IPS-20b (cell line): ENCODE measurements at regions not wholly inside any gene's neighbourhood (a gene's known extent, or its start where the extent isn't known, plus 50 kb on each side); places are given as distances from the start of the nearest gene placed in this dataset.

Experiments used
- H3K27ac ChIP-seq: one replicate; pipeline ENCODE4 v1.5.1; 2013; ENCODE audit warnings: low read length
- H3K27me3 ChIP-seq: 2 replicates; pipeline ENCODE4 v1.6.1; 2013; ENCODE audit warnings: mild to moderate bottlenecking, low read length, inconsistent platforms; ENCODE audit not compliant: insufficient read depth
- H3K36me3 ChIP-seq: 2 replicates; pipeline ENCODE4 v1.6.1; 2013; ENCODE audit warnings: low read depth, mild to moderate bottlenecking, inconsistent platforms, low read length, moderate library complexity; ENCODE audit not compliant: insufficient read depth
- H3K4me1 ChIP-seq: 2 replicates; pipeline ENCODE4 v1.6.1; 2013; ENCODE audit warnings: mild to moderate bottlenecking, control low read depth, inconsistent platforms, low read length, moderate library complexity; ENCODE audit not compliant: insufficient read depth
- H3K4me3 ChIP-seq: 2 replicates; pipeline ENCODE4 v1.5.1; 2013; ENCODE audit warnings: mild to moderate bottlenecking, low read length, inconsistent platforms
- H3K9ac ChIP-seq: 2 replicates; pipeline ENCODE4 v1.6.1; 2013; ENCODE audit warnings: low read depth, mild to moderate bottlenecking, inconsistent platforms, low read length, moderate library complexity
- H3K9me3 ChIP-seq: 2 replicates; pipeline ENCODE4 v1.6.1; 2013; ENCODE audit warnings: mild to moderate bottlenecking, low read depth, low read length, inconsistent platforms; ENCODE audit not compliant: insufficient read depth

DNA sequence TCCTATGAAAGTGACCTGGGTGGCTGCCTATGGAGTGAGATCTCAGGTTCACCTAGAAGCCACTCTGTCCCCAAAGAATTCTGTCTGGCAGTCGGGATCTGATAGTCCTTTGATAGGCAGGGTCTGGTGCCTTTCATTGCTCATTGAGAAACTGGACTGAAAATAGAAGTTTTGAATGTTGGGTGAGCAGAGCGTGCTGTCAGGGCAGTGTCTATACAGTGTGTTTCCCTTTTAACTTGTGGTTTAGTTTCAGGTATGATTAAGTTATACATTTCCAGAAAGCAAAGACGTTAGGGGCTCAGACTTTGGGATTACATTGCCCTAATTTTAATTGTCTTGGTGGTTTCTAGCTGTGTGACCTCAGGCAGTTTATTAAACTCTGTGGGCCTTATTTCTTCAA lies 111.3 kb upstream of the PAX6 start:
- Histone ChIP-seq H3K9me3 (no peaks in the 10 kb centered on the region), H3K9ac (no peak overlapping the region), H3K4me3 (no peak overlapping the region), H3K36me3 (no peaks in the 10 kb centered on the region), H3K4me1 (no peaks in the 10 kb centered on the region), H3K27ac (no peak overlapping the region), H3K27me3 (no peaks in the 10 kb centered on the region)

DNA sequence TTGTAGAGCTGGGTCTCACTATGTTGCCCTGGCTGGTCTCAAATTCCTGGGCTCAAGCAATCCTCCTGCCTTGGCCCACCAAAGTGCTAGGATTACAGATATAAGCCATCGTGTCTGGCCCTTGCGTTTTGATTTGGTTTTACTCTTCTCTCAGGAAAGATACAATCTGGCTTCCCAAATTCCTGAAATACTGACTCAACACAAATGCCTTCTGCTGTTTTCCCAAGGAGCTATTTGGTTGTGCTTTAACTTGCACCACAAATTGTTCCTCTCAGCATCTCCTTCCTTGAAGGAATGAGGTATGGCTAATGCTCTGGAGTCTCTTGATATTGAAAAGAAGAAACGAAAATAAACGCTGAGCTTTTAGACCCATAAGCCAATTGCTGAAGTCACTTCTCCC lies 110.0 kb upstream of the PAX6 start:
- H3K27me3 ChIP-seq, result no peaks in the 10 kb centered on the region
- H3K4me1 ChIP-seq, result no peaks in the 10 kb centered on the region
- H3K4me3 ChIP-seq, result no peak overlapping the region
- no peak overlapping the region for H3K9ac ChIP-seq
- H3K36me3 ChIP-seq, result no peaks in the 10 kb centered on the region
- no peaks in the 10 kb centered on the region for H3K9me3 ChIP-seq
- H3K27ac ChIP-seq, result no peak overlapping the region

DNA sequence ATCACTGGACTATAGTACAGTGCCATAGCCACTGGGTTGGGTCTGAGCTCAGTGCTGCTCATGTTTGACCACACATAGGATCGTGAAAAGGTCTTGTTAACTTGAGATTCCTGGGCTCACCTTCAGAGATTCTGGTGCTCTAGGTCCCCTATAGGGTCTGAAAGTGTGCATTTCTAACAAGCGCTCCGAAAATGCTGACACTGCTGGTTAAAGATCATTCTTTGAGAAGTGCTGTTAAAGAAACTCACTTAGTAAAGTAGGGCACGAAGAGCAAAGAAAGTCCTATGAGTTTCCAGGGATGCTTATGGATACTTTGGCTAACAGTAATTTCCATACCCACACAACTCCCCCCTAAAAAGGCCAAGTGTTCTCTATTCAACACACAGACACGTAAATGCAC lies 108.1 kb upstream of the PAX6 start:
- no peaks in the 10 kb centered on the region for H3K4me1 ChIP-seq
- H3K27ac ChIP-seq, result no peak overlapping the region
- H3K9me3 ChIP-seq, result no peaks in the 10 kb centered on the region
- H3K9ac ChIP-seq, result no peak overlapping the region
- no peaks in the 10 kb centered on the region; the same call in 1 of the 2 replicates for H3K27me3 ChIP-seq
- no peaks in the 10 kb centered on the region for H3K36me3 ChIP-seq
- no peak overlapping the region for H3K4me3 ChIP-seq

DNA sequence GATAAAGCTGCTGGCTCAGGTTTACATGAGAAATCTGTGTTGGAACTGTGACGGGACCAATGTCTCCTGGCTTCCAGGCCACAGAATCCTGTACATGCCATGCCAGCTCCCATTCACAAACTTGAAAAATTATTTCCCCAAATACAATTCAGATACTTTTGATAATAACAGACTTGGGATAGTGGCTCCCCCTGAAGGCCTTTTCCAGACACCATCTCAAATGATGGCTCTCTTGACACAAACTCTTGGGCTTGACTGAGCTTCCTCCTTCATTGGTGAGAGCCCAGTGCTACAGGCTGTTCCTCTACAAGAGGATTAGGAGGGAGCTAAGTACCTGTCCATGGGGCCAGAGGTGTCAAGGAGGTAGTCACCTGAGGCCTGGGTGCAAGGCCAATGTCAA lies 104.7 kb upstream of the PAX6 start:
- Histone ChIP-seq H3K4me3 (no peak overlapping the region), H3K36me3 (no peaks in the 10 kb centered on the region), H3K27me3 (no peaks in the 10 kb centered on the region; the same call in 1 of the 2 replicates), H3K9ac (no peak overlapping the region), H3K4me1 (no peaks in the 10 kb centered on the region), H3K27ac (no peak overlapping the region), H3K9me3 (no peaks in the 10 kb centered on the region)

DNA sequence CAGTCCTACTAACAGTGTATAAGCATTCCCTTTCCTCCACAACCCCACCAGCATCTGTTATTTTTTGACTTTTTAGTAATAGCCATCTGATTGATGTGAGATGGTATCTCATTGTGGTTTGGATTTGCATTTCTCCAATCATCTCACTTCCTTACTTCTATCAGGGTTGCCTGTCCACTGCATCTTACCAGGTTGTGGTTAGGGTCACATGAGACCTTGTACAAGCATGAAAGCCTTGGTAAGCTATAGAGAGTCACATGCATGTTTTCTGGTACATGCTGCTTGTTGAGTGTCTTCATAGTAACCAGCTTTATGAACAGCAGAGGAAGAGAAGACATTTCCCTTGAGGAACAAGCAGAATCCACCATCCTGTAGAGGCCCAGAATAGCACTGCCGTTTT lies 102.9 kb upstream of the PAX6 start:
- no peak overlapping the region for H3K9ac ChIP-seq
- no peaks in the 10 kb centered on the region for H3K4me1 ChIP-seq
- H3K27ac ChIP-seq, result no peak overlapping the region
- H3K27me3 ChIP-seq, result no peaks in the 10 kb centered on the region; the same call in 1 of the 2 replicates
- H3K4me3 ChIP-seq, result no peak overlapping the region
- H3K36me3 ChIP-seq, result no peaks in the 10 kb centered on the region
- no peaks in the 10 kb centered on the region for H3K9me3 ChIP-seq

DNA sequence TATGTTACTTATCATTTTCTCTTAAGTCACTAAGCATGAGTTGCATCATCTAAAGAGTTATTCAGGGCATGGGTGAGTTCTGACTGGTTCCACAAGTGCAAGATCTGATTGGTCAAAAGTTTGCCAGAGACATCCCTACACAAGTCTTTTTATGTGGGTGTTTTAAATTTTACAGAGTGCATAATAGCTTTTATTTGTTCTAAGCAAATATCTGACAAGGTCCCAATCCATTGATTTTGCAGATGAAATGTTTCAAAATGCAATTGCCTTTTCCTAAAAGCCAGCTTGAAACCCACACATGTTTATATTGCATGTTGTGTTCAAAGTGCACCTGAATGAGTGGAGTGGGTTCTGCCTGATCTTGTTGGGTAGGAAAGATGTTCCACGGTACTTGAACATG lies 101.7 kb upstream of the PAX6 start:
- Histone ChIP-seq H3K9me3 (no peaks in the 10 kb centered on the region), H3K27me3 (no peaks in the 10 kb centered on the region; the same call in 1 of the 2 replicates), H3K27ac (no peak overlapping the region), H3K9ac (no peak overlapping the region), H3K4me3 (no peak overlapping the region), H3K4me1 (no peaks in the 10 kb centered on the region), H3K36me3 (no peaks in the 10 kb centered on the region)

DNA sequence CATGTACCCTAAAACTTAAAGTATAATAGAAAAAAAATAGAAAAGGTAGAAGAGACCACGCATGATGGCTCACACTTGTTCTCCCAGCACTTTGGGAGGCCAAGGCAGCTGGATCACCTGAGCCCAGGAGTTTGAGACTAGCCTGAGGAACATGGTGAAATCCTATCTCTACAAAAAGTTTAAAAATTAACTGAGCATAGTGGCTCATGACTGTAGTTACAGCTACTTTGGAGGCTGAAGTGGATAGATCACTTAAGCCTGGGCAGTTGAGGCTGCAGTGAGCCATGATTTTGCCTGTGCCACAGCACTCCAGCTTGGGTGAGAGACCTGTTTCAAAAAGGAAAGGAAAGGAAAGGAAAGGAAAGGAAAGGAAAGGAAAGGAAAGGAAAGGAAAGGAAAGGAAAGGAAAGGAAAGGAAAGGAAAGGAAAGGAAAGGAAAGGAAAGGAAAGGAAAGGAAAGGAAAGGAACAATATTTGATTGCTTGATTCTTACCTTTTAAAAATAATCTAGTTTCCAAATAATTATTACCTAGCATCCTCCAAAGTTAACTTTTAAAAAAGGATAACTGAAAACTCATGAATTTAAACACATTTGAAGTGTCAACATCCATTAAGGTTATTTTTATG lies 99.9 kb upstream of the PAX6 start:
- Histone ChIP-seq H3K4me1 (no peaks in the 10 kb centered on the region), H3K27me3 (no peaks in the 10 kb centered on the region; the same call in 1 of the 2 replicates), H3K9me3 (no peaks in the 10 kb centered on the region), H3K4me3 (no peak overlapping the region), H3K36me3 (no peaks in the 10 kb centered on the region), H3K27ac (no peak overlapping the region), H3K9ac (no peak overlapping the region)

DNA sequence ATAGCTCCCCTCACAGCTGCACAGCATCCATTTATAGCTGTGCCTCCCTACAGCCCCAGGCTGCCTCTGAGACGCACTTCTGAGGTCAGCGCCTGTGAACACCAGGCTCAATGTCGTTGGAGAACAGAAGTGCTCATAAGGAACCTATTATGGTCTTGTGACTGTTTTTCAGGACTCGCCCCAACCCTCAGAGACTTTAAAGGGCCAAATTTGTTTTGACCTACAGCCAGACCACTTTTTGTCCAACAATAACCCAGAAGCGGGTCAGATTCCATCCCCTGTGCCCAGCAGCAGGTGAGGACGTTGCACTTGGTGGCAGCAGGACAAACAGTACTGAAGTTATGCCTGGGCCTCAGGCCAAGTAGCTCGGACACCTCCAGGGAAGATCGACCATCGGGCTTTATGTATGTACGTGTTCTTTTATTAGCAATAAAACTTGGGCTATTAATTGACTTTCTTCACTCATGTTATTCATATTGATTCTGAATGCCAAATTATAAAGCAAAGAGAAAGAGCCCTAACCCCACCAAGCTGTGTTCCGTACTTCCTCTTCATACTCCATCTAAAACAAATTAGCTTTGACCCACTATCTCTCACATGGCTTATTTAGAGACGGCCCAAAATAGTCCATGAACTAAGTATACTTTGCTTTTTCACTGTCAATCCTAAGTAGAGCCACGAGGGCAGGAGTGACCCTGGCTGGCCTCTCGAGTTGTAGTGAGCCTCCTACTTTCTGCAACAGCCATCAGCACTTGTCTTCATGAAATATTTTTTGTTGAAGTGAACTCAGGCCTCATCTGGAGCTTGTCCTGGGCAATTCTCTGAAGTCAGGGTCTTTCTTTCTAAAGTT lies 92.3 kb upstream of the PAX6 start:
- no peaks in the 10 kb centered on the region for H3K4me1 ChIP-seq
- H3K36me3 ChIP-seq, result no peaks in the 10 kb centered on the region
- no peaks in the 10 kb centered on the region for H3K27me3 ChIP-seq

DNA sequence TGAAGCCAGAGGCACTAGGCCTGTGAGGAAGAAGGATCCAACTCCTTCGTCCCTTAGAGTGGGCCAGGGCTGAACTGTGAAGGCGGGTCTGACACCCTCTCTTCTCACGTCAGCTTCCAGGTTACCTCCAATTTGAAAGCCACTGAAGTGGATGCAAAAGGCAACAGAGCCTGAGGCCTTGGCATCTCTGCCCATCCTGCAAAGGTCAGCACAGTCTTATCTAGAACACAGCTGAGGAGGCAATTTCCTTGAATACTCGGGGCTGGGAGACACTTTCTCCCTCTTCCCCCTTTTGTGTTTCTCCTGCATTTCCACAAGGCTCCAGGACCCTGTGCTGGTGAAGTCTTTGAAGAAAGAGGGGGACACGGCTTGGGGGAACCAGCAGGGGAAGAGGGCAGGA lies 91.6 kb upstream of the PAX6 start:
- no peak overlapping the region for H3K27ac ChIP-seq
- H3K4me1 ChIP-seq, result no peaks in the 10 kb centered on the region
- H3K27me3 ChIP-seq, result no peaks in the 10 kb centered on the region
- H3K9ac ChIP-seq, result no peak overlapping the region
- H3K36me3 ChIP-seq, result no peaks in the 10 kb centered on the region
- H3K9me3 ChIP-seq, result no peaks in the 10 kb centered on the region
- H3K4me3 ChIP-seq, result no peak overlapping the region

More for the DNA sequence above, 92.3 kb upstream of the PAX6 start:
- H3K4me3 ChIP-seq, result no peak overlapping the region
- no peak overlapping the region for H3K27ac ChIP-seq
- H3K9ac ChIP-seq, result no peak overlapping the region
- H3K9me3 ChIP-seq, result no peaks in the 10 kb centered on the region

DNA sequence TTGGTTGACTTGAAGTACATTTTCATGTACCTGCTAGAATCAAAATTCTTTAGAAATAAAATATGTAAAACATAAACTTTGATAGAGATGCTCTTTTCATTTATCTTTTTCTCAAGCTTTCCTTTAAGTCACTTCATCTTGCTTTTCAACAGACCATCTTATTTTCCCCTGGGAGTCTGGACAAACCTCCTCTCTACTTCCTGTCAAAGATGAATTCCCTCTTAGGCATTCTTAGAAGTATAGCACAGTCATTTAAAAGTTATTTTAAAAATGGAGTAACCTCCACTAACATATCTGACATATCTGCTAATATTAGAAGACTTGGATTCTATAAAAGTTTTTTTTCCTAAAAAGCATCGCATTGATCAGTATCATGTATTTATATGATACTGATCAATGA lies 84.8 kb upstream of the PAX6 start:
- Histone ChIP-seq H3K9me3 (no peaks in the 10 kb centered on the region), H3K9ac (no peak overlapping the region), H3K36me3 (no peaks in the 10 kb centered on the region), H3K4me1 (peaks cover 7% of the 10 kb centered on the region), H3K27ac (no peak overlapping the region), H3K4me3 (no peak overlapping the region), H3K27me3 (no peaks in the 10 kb centered on the region)

DNA sequence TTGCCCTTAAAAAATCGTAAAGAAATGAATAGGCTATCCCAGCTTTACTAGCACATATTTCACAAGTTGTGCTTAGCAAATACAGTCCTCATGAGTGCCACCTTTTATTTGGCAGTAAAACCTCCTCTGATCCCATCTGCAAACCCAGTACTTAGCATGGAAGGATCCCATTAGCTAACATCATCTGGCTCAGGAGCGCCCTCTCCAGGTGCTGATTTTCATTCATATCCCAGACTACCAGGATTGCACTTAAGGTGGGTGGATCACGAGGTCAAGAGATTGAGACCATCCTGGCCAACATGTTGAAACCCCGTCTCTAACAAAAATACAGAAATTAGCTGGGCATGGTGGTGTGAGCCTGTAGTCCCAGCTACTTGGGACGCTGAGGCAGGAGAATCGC lies 76.1 kb upstream of the PAX6 start:
- H3K9me3 ChIP-seq, result no peaks in the 10 kb centered on the region
- H3K27ac ChIP-seq, result no peak overlapping the region
- H3K36me3 ChIP-seq, result no peaks in the 10 kb centered on the region
- peaks cover 6% of the 10 kb centered on the region; the same call in 1 of the 2 replicates for H3K27me3 ChIP-seq
- H3K4me3 ChIP-seq, result no peak overlapping the region
- H3K4me1 ChIP-seq, result peaks cover 44% of the 10 kb centered on the region
- H3K9ac ChIP-seq, result no peak overlapping the region

DNA sequence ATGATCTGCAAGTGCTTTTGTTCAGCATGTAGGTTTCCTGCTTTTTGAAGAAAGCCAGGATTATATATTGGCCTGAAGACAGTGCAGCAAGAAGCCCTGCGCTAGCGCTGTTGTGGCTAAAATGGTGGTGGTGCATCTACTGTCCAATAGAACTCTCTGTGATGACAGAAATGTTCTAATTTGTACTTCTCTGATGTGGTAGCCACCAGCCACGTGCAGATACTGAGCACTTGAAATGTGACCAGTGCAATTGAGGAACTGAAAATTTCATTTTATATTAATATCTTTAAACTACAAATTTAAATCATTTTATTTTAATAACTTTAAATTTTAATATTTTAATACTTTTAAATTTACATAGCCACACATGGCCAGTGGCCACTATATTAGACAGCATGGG lies 73.0 kb upstream of the PAX6 start:
- no peak overlapping the region for H3K27ac ChIP-seq
- no peaks in the 10 kb centered on the region for H3K9me3 ChIP-seq
- H3K4me3 ChIP-seq, result no peak overlapping the region
- no peak overlapping the region for H3K9ac ChIP-seq
- H3K27me3 ChIP-seq, result peaks cover 6% of the 10 kb centered on the region; the same call in 1 of the 2 replicates
- H3K4me1 ChIP-seq, result peaks cover 40% of the 10 kb centered on the region
- no peaks in the 10 kb centered on the region for H3K36me3 ChIP-seq
